KMS-11 (cell line): ENCODE measurements at regions not wholly inside any gene's neighbourhood (a gene's known extent, or its start where the extent isn't known, plus 50 kb on each side); places are given as distances from the start of the nearest gene placed in this dataset.

Experiments used
- H2AFZ ChIP-seq: fragments of 200-600 bp; sonication (generic); 2 replicates; pipeline ENCODE4 v1.6.1; 2016; ENCODE audit warnings: antibody characterized with exemption, mixed run types, low read depth
- H3K27ac ChIP-seq: fragments of 200-600 bp; sonication (generic); 2 replicates; pipeline ENCODE4 v1.6.1; 2016; ENCODE audit warnings: mild to moderate bottlenecking, mixed run types
- H3K27me3 ChIP-seq: fragments of 200-600 bp; sonication (generic); 2 replicates; pipeline ENCODE4 v1.6.1; 2017; ENCODE audit warnings: mild to moderate bottlenecking, low read depth, mixed run types, moderate library complexity; ENCODE audit not compliant: insufficient read depth
- H3K36me3 ChIP-seq: fragments of 200-600 bp; sonication (generic); 2 replicates; pipeline ENCODE4 v1.6.1; 2017; ENCODE audit warnings: mild to moderate bottlenecking, mixed run types; ENCODE audit not compliant: insufficient read depth
- H3K4me1 ChIP-seq: fragments of 200-600 bp; sonication (generic); 2 replicates; pipeline ENCODE4 v1.6.1; 2016; ENCODE audit warnings: mild to moderate bottlenecking, low read depth, mixed run types; ENCODE audit not compliant: poor library complexity, severe bottlenecking
- H3K4me2 ChIP-seq: fragments of 200-600 bp; sonication (generic); 2 replicates; pipeline ENCODE4 v1.7.0; 2016; ENCODE audit warnings: mild to moderate bottlenecking, mixed run types
- H3K4me3 ChIP-seq: fragments of 200-600 bp; sonication (generic); IDR thresholded peaks from 2 replicates; pipeline ENCODE4 v1.6.1; 2017; ENCODE audit warnings: low read depth, low read length, mixed read lengths; ENCODE audit not compliant: insufficient read depth
- H3K79me2 ChIP-seq: fragments of 200-600 bp; sonication (generic); 2 replicates; pipeline ENCODE4 v1.6.1; 2016; ENCODE audit warnings: low read depth, mixed run types; ENCODE audit not compliant: insufficient read depth
- H3K9ac ChIP-seq: fragments of 200-600 bp; sonication (generic); 2 replicates; pipeline ENCODE4 v1.6.1; 2016; ENCODE audit warnings: mild to moderate bottlenecking, mixed run types
- H4K20me1 ChIP-seq: fragments of 200-600 bp; sonication (generic); 2 replicates; pipeline ENCODE4 v1.6.1; 2016; ENCODE audit warnings: mild to moderate bottlenecking, mixed run types; ENCODE audit not compliant: insufficient read depth
- CTCF ChIP-seq: fragments of 200-600 bp; sonication (generic); conservative IDR thresholded peaks from 2 replicates; pipeline ENCODE4 v1.6.1; 2017; ENCODE audit warnings: low read depth, mild to moderate bottlenecking, antibody characterized with exemption, low read length, moderate library complexity, mixed read lengths

- Histone ChIP-seq H3K9ac (no peak overlapping the region), H3K79me2 (no peaks in the 10 kb centered on the region), H4K20me1 (no peaks in the 10 kb centered on the region), H3K27me3 (no peaks in the 10 kb centered on the region), H3K36me3 (no peaks in the 10 kb centered on the region), H3K4me2 (no peak overlapping the region), H3K27ac (no peak overlapping the region), H3K4me3 (no peak overlapping the region), H2AFZ (no peak overlapping the region), H3K4me1 (no peaks in the 10 kb centered on the region)
- no peak for TF ChIP-seq CTCF
Observed at GRCh38 chr3:95334461-95334860, 1271.6 kb downstream of the NSUN3 start.

GRCh38 chr3:95335517-95335916 is 1272.7 kb downstream of the NSUN3 start:
- Histone ChIP-seq H3K27ac (no peak overlapping the region), H2AFZ (no peak overlapping the region), H3K4me3 (no peak overlapping the region), H3K9ac (no peak overlapping the region), H3K79me2 (no peaks in the 10 kb centered on the region), H3K36me3 (no peaks in the 10 kb centered on the region), H3K27me3 (no peaks in the 10 kb centered on the region), H3K4me1 (no peaks in the 10 kb centered on the region), H3K4me2 (no peak overlapping the region), H4K20me1 (no peaks in the 10 kb centered on the region)
- no peak for TF ChIP-seq CTCF

GRCh38 chr3:95338446-95338845 is 1275.6 kb downstream of the NSUN3 start:
- no peak overlapping the region for H2AFZ ChIP-seq
- H3K27ac ChIP-seq: no peak overlapping the region
- H3K27me3 ChIP-seq: no peaks in the 10 kb centered on the region
- no peaks in the 10 kb centered on the region for H3K79me2 ChIP-seq
- no peak overlapping the region for H3K4me3 ChIP-seq
- H3K36me3 ChIP-seq: no peaks in the 10 kb centered on the region
- H3K4me1 ChIP-seq: peaks cover 13% of the 10 kb centered on the region
- H4K20me1 ChIP-seq: no peaks in the 10 kb centered on the region
- no peak overlapping the region for H3K9ac ChIP-seq
- TF ChIP-seq CTCF: no peak
- H3K4me2 ChIP-seq: no peak overlapping the region

- H4K20me1 ChIP-seq: no peaks in the 10 kb centered on the region
- no peaks in the 10 kb centered on the region for H3K79me2 ChIP-seq
Observed at GRCh38 chr3:95341314-95341713, 1278.5 kb downstream of the NSUN3 start.

More at GRCh38 chr3:95341314-95341713, 1278.5 kb downstream of the NSUN3 start:
- Histone ChIP-seq H2AFZ (no peak overlapping the region), H3K27ac (no peak overlapping the region), H3K27me3 (no peaks in the 10 kb centered on the region), H3K4me3 (no peak overlapping the region), H3K36me3 (no peaks in the 10 kb centered on the region), H3K4me1 (peaks cover 32% of the 10 kb centered on the region), H3K4me2 (no peak overlapping the region), H3K9ac (no peak overlapping the region)
- no peak for TF ChIP-seq CTCF
